HG02970 (cell line): ENCODE measurements at regions not wholly inside any gene's neighbourhood (a gene's known extent, or its start where the extent isn't known, plus 50 kb on each side); places are given as distances from the start of the nearest gene placed in this dataset.
"Not testable (repeated sequence)": the region's sequence is repeated elsewhere in the genome, so short reads cannot be mapped to it uniquely, and the experiment has no call there.

Experiments
- ATAC-seq: cut with Tn5 transposase; IDR thresholded peaks from one replicate; pipeline ENCODE4 v1.9.1; 2021; ENCODE audit warnings: mild to moderate bottlenecking, moderate library complexity, moderate number of reproducible peaks; ENCODE audit not compliant: unreplicated experiment, low FRiP score

DNA sequence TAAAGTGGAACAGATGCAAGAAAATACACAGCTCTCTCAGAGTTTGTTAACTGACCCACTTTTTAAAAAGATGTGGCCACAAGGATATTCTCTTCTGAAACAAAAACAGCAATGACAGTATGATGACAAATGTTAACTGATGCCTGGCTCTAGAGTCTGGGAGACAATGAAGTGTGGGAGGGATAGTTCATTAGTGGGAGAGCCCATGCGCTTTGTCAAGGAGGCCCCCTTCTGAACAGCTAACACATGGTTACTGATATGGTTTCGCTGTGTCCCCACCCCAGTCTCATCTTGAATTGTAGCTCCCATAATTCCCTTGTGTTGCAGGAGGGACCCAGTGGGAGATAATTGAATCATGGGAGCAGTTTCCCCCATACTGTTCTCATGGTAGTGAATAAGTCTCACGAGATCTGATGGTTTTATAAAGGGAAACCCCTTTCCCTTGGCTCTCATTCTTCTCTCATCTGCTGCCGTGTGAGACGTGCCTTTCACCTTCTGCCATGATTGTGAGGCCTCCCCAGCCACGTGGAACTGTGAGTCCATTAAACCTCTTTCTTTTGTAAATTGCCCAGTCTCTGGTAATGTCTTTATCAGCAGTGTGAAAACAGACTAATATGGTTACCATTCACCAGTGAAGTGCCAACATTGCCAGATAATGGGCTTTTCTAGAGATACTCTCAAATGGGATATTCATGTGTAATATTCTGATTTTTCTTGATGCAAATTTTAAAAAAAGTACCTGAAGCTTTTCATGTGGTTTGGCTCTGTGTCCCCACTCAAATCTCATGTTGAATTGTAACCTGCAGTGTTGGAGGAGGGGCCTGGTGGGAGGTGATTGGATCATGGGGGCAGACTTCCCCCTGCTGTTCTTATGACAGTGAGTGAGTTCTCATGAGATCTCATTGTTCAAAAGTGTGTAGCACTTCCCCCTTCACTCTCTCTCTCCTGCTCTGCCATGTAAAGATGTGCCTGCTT, 435.8 kb downstream of the SHISA9 start:
- ATAC-seq, result not testable (repeated sequence)

DNA sequence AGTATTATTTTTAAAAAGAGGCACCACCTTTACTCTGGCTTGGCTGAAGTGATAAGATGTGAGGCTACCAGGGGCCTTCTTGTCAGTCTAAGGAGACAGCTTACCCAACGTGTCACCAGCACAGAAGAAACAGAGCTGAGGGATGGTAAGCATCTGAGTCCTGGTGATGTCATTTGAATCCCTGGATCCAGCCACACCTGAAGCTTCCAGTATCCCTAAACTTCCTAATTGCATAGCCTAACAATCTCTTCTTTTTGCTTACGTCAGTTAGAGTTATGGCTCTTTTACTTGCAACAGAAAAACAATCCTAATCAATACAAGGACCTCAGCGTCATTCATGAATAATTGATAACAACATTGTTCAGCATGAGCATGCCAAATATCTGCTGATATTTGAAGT, 436.6 kb downstream of the SHISA9 start:
- no peak for ATAC-seq

DNA sequence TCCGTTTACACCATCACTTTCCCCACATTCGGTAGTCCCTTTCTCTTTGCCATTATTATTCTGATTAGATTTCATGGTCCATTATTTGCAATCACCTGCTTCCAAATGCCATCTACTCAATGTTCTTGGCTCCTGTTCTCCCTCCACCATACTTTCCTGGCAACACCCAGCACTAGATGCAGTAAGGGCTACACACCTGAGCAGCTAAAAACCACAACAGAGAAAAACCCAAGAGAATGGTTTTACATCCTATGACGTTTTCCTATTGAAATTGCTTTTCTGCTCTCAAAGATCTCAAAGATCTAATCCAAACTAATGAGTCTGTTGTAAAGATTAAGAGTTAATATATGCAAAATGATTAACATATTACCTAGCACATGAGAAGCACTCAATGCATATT, 441.3 kb downstream of the SHISA9 start:
- no peak for ATAC-seq

DNA sequence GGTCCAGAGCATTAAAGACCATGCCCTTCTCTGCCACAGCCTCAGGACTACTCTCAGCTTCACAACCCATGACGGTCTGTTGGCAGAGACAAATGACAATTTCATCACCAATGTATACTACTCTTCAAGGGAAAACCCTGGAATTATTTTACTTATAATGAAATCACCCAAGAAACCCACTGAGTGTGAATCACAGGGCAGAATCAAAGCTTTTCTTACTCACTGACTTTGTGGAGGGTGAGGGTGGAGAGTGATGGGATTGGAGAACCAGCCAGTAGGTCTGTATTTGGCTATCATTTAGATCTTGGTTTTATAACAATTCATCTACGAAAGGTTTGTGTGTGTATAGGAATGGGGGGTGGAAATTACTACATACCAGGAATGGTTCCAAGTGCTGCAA, 442.6 kb downstream of the SHISA9 start:
- no peak for ATAC-seq

DNA sequence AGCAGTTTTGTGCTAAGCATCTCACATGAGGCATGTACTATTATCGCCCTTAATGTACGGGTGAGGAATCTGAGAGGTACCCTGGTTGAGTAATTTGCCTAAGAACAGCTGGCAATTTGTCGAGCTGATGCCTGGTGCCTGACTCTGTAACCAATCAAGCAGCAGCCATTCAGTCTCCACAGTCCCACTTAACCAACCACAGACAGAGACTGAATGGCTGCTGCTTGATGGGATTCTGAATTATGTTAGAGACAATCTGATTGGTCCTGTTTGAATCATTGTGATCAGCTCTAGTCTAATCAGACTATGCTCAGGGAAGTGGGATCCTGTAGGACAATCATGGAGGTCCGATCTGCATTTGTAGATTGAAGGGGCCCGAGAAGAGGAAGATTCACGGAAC, 447.0 kb downstream of the SHISA9 start:
- no peak for ATAC-seq

DNA sequence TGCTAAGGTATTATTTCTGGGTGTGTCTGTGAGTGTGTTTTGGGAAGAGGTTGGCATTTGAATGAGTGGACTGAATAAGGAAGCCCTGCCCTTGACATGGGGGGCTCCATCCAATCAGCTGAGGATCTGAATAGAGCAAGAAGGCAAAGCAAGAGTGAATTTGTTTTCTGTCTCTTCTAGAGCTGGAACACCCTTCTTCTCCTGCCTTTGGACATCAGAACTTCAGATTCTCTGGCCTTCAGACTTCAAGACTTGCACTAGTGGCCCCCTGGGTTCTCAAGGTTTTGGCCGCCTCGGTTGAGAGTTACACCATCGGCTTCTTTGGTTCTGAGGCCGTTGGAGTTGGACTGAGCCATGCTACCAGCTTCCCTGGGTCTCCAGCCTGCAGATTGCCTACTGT, 448.6 kb downstream of the SHISA9 start:
- ATAC-seq, result no peak

DNA sequence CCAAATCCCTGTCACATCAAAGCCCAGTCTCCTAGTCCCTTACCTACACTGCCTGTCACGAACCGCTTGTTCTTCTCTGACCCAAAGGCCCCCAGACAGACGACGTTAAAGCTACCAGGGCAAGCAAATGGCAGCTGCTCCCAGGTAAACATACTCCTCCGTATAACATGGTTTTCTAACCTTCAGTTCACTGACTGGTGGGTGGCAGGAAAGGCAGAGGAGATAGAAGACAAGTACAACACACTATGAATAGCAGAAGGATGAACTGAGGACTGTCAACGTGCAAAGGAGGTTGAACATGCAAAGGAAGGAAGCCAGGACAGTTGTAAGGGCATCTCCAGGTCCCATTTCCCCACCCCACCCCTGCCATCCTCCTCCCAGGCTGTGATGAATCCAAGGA, 449.8 kb downstream of the SHISA9 start:
- ATAC-seq, result no peak

DNA sequence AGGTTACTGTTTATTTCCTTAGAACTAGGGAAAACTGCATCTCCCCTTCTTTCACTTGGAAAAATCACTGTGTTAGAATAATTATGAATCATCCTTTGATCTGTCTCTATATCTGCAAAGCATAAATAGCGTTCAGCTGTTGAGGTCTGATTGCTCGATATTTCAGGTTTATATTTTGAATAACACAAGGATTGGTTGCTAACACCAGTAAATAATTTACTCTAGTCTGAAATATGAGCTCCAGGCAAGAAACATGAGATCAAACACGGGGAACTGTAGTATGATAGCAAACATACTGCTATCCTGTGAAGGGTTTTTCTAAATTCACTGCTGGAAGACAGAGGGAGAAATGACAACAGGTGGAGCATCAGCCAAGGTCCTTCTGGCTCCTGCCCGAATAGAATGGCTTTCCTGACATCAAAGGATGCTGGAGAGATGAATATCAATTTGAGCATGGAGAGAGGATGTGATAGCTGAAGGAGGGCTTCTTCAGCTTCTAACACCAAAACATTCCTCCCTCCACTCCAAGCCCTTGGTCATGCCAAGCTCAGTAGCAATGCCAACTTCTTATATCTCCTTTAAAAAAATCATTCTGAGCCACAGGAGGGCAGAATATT, 450.3 kb downstream of the SHISA9 start:
- no peak for ATAC-seq

DNA sequence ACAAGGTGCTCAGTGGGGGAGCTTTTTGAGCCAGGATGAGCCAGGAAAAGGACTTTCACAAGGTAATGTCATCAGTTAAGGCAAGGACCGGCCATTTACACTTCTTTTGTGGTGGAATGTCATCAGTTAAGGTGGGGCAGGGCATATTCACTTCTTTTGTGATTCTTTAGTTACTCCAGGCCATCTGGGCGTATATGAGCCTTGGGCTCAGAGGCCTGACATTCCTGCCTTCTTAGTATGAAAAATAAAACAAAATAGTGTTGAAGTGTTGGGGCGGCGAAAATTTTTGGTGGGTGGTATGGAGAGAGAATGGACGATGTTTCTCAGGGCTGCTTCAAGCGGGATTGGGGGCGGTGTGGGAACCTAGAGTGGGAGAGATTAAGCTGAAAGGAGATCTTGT, 451.4 kb downstream of the SHISA9 start:
- ATAC-seq, result not testable (repeated sequence)

DNA sequence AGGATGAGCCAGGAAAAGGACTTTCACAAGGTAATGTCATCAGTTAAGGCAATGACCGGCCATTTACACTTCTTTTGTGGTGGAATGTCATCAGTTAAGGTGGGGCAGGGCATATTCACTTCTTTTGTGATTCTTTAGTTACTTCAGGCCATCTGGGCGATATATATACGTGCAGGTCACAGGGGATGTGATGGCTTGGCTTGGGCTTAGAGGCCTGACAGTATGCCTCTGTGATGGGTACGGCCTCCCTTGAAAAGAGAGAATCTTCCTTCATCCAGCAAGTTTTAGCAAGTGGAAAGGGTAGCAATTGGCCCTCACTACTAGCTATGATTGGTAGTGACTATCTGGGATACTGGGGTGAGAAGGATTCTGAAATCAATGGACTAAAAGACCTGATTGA, 456.4 kb downstream of the SHISA9 start:
- not testable (repeated sequence) for ATAC-seq

DNA sequence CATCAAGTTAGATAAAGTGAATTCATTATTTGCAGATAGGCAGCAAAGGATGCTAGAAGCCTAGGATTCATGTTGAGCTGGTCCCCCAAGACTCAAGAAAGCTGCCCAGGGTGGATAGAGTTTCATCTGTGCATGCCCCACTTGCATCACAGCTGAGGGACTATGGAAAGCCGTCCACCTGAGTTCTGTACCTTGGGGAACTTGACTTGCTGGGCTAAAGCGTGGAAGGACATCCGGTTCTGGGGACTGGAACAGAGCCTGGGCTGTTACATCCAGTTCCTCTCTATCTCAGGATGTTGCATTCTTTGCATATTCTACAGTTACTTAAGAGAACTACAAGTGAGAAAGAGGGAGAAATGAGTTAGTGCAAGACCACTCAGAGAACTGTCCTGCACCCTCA, 458.4 kb downstream of the SHISA9 start:
- no peak for ATAC-seq

DNA sequence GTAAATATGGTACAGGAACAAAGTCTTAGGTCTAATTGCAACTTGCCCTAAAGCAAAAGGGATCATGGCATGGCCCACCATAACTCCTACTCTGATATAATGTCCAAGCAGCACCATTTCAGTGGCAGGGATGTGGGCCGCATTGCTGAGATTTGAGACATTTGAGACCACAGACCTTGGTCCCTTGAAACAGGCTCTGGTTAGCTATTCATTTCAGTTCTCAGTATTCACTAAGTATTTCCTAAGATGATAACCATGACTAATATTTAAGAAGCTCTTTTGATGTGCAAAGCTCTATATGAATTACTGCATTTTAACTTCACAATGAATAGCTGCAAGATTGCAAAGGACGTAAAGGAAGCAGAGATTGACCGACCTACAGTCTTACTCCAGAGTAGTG, 471.0 kb downstream of the SHISA9 start:
- ATAC-seq, result no peak

DNA sequence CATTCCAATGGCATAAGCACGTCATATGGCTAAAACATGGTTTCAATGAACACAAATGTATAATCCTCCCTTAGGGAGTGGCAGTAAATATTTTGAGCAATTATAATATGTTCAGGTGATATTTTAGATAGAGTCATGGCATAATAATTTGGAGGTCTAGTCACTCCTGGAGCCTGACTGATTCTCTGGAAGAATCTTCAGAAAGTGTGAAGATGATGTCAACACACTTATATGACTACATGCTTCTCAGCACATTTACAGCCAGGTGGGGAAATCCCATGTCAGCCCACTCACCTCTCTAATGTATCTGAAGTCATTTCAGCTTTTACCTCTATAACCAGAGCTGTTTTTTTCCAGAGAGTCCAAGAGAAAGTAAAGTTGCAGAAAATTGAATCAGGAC, 474.8 kb downstream of the SHISA9 start:
- ATAC-seq, result no peak

DNA sequence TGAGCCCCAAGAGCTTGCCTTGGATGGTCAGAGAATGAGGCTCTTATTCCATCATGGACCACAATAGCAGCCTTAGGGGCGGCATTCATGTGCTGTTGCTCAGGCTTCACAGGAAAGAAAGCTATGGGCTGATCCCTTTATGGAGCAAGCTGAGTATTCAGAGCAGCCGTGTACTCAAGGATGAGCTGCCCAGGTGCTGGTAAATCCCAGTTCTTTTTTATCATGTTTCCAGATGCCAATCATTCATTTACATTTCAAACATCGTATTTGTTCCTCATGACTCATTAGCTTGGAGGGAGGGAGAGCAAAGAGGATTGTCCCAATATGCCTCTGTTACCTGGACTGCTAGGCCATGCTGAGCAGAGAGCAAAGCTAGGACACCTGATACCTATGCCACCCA, 475.7 kb downstream of the SHISA9 start:
- no peak for ATAC-seq

DNA sequence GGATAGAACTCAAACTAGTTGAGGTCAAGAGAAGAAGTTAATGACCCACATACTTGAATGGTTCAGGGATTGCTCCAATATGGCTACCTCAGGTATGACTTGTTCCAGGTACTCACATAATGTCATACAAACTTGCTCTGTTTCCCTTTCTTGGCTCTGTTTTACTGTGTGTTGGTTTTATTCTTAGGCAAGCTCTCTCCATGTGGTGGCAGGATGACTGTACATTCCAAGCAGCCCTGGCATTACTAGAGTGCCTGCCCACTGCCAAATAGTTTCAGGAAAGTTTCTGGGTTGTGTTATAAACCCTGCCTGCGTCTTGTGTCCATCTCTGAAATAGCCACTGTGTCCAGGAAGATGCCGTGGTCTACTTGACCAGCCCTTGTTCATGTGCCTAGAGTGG, 476.8 kb downstream of the SHISA9 start:
- no peak for ATAC-seq

DNA sequence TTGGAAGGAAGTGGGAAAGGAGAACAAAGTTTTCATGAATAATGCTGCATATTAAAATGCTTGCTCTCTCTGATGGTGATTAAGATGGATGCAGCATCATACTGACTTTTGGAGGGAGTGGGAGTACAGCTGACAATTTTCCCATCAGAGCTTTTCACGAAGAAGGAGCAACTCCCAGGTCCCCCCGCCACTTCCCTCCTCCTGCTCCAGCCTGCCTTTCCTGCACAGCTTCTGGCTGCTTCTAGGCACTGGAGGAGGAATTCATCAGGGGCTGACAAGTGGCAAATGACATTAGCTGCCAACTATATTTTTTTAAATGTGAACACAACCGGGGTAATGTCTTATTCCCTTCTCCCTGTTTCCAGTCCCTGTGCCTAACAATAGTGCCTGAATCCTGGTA, 477.9 kb downstream of the SHISA9 start:
- no peak for ATAC-seq

DNA sequence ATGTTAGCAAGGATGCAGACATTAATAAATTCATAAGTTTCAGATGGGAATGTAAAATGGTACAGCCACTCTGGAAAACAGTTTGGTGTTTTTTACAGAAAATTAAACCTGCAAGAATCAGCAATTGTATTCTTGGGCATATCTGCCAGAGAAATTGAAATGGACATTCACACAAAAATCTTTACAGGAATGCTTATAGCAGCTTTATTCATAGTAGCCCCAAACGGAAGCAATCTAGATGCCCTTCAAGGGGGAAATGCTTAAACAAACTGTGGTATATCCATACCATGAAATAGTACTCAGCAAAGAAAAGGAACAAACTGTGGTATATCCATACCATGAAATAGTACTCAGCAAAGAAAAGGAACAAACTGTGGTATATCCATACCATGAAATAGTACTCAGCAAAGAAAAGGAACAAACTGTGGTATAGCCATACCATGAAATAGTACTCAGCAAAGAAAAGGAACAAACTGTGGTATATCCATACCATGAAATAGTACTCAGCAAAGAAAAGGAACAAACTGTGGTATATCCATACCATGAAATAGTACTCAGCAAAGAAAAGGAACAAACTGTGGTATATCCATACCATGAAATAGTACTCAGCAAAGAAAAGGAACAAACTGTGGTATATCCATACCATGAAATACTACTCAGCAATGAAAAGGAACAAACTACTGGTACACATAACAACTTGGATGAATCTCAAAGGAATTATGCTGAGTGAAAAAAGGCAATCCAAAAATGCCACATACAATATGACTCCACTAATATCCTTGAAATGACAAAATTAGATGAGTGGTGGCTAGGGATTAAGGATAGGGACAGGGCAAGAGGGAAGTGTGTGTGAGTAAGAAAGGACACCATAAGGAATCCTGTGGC, 484.0 kb downstream of the SHISA9 start:
- not testable (repeated sequence) for ATAC-seq

DNA sequence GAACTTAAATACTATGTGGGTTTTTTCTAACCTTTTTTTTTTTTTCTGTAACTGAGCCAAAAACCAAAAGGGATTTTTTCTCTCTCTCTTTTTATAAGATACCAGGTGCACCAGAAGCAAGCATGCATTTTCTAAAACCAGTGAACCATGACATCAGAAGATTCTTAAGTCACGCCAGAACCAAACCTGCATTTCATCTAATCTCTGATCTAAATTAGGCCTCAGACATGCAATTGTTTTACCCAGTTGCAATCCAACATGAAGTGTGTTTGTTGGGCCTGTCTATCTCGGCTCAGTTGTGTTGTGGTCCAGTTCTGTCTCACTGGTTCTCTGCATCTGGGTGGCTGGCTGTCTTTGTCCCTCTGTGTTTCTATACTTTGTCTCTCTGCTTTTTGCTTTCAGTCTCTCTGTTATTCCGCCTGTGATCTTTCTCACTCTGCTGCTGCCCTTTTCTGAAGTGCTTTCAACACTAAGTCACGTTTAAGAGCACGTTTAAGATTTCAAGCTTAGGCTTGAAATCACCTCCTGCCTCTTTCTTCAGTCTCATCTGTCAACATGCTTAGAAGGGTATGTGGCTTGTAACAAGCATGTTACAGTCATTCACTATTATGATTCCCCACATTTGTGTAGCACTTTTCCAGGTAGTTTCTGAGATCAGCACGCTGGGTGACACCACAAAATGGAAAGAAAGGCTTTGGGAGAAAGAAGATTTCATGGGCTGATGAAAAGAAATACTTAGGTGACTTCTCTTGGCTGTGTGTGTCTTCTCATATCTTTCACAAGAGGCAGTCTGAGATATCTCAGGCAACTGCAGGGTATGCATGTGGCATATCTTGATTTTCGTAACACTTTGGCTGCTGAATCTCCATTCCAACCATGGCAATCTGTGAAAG, 488.9 kb downstream of the SHISA9 start:
- no peak for ATAC-seq

DNA sequence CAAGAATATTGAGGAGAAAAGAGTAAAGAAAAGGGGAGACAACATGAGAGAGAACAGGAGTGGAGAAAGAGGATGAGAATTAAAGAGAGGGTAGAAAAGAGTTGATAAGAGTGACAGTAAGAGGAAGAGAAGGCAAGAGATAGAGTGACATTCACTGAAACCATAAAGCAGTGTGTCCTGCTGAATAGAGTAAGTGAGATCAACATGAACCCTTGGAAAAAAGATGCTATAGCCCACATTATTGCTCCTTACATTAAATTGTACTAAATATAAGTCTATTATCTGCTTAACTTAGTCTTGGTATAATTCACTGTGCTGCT, 489.5 kb downstream of the SHISA9 start:
- ATAC-seq, result no peak

DNA sequence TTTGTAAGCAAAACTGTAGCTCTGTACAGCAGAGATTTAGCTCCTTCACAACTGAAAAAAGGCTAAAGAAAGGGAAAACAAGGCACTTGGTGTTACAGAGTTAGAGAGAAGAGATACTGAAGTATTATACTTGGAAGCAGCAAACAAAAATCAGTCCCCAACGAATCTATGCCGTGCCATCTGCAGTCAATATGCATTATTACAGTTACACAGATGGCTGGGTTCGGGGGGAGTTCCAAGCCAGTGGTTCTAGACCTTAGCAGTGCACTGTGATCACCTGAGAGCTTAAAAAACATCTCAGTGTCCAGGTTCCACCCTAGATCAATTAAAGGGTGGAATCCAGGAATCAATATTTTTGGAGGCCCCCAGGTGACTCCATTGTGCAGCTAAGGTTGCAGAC, 489.9 kb downstream of the SHISA9 start:
- ATAC-seq, result no peak
